ENCODE measurements at regions not wholly inside any gene's neighbourhood (a gene's known extent, or its start where the extent isn't known, plus 50 kb on each side); places are given as distances from the start of the nearest gene placed in this dataset.

DNA sequence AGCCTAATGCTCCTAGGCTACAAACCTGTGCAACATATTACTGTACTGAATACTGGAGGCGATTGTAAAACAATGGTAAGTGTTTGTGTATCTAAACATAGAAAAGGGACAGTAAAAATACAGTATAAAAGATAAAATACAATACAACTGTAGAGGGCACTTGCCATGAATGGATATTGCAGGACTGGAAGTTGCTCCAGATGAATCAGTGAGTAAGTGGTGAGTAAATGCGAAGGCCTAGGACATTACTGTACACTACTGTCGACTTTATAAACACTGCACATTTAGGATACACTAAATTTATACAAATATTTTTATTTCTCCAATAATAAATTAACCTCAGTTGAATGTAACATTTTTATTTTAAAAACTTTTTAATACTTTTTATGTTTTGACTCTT lies 485.0 kb downstream of the MMUT start:
- H3K9ac ChIP-seq (ENCODE audit: low read length): no peak overlapping the region
- H3K79me2 ChIP-seq (ENCODE audit: low read length): no peaks in the 10 kb centered on the region
- H3K4me3 ChIP-seq (ENCODE audit: low read length): no peak overlapping the region
- no peaks in the 10 kb centered on the region for H3K9me3 ChIP-seq (ENCODE audit: low read length)
- CTCF ChIA-PET: no interaction called here
- H3K4me2 ChIP-seq (ENCODE audit: low read length): no peak overlapping the region
- no TSS peak for BruUV-seq (replicated peaks)
- H3K36me3 ChIP-seq (ENCODE audit: low read depth, low read length): no peaks in the 10 kb centered on the region
- intact Hi-C loops (cut with micrococcal nuclease): loop anchor here (2.0 kb wide), 1 partner anchor 151 kb away; no protein-coding TSS in a partner anchor
- peaks cover 5% of the 10 kb centered on the region for H3K4me1 ChIP-seq (ENCODE audit: insufficient read depth, low read length)
- no peak overlapping the region for H3K27ac ChIP-seq (ENCODE audit: low read length)
- H3K9me2 ChIP-seq (replicated peaks; ENCODE audit: low read length): no peaks in the 10 kb centered on the region
- H2AFZ ChIP-seq (ENCODE audit: low read length): 0 out of 2 replicates have a peak overlapping the region, but pooled peaks have one; percentile 15
- no peaks in the 10 kb centered on the region for H4K20me1 ChIP-seq (ENCODE audit: low read length)
- DNase-seq (peak; percentile 57), ATAC-seq (peak; percentile 87)
- no peaks in the 10 kb centered on the region for H3K27me3 ChIP-seq (ENCODE audit: low read length)
- POLR2A ChIA-PET (ENCODE audit: unreplicated experiment): no interaction called here
- TF ChIP-seq EZH2 (IDR thresholded peaks at IDR 0.05; ENCODE audit: low read length, unreplicated experiment): no peak
- TF ChIP-seq, protein P1, sequence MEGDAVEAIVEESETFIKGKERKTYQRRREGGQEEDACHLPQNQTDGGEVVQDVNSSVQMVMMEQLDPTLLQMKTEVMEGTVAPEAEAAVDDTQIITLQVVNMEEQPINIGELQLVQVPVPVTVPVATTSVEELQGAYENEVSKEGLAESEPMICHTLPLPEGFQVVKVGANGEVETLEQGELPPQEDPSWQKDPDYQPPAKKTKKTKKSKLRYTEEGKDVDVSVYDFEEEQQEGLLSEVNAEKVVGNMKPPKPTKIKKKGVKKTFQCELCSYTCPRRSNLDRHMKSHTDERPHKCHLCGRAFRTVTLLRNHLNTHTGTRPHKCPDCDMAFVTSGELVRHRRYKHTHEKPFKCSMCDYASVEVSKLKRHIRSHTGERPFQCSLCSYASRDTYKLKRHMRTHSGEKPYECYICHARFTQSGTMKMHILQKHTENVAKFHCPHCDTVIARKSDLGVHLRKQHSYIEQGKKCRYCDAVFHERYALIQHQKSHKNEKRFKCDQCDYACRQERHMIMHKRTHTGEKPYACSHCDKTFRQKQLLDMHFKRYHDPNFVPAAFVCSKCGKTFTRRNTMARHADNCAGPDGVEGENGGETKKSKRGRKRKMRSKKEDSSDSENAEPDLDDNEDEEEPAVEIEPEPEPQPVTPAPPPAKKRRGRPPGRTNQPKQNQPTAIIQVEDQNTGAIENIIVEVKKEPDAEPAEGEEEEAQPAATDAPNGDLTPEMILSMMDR (conservative IDR thresholded peaks at IDR 0.05; ENCODE audit: low read depth, low read length): no peak; the same call in 1 of the 2 replicates
- no peaks in the 10 kb centered on the region for H3F3A ChIP-seq (ENCODE audit: low read length, unreplicated experiment)

DNA sequence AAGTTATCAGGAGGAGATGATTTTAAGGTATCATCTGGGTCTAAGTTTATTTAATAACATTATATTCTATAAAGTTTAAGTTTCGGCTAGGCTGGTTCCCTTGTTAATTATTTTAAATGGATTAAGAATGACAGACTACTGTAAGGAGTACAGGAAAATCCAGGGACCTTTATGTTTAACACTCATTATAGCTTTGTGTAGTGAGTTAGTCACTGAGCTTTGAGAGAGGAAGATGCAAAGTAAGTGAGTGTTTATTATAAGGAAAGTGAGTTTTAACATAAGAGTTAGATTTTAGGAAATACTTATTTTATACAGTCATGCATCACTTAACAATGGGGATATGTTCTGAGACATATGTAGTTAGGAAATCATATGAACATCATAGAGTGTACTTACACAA lies 485.5 kb downstream of the MMUT start:
- H3K36me3 ChIP-seq (ENCODE audit: low read depth, low read length): no peaks in the 10 kb centered on the region
- H3F3A ChIP-seq (ENCODE audit: low read length, unreplicated experiment): no peaks in the 10 kb centered on the region
- ATAC-seq: peak; percentile 51
- H3K27ac ChIP-seq (ENCODE audit: low read length): no peak overlapping the region
- DNase-seq: no peak
- H3K4me3 ChIP-seq (ENCODE audit: low read length): no peak overlapping the region
- peaks cover 5% of the 10 kb centered on the region for H3K4me1 ChIP-seq (ENCODE audit: insufficient read depth, low read length)
- H3K9me3 ChIP-seq (ENCODE audit: low read length): no peaks in the 10 kb centered on the region
- TF ChIP-seq EZH2phosphoT487 (IDR thresholded peaks at IDR 0.05; ENCODE audit: borderline replicate concordance, low read length) (no peak), EZH2 (IDR thresholded peaks at IDR 0.05; ENCODE audit: low read length, unreplicated experiment) (no peak)
- TF ChIP-seq, protein P1 (conservative IDR thresholded peaks at IDR 0.05; ENCODE audit: low read depth, low read length): no peak
- POLR2A ChIA-PET (ENCODE audit: unreplicated experiment): no interaction called here
- intact Hi-C loops (cut with micrococcal nuclease): no loop called here
- no peak overlapping the region for H3K9ac ChIP-seq (ENCODE audit: low read length)
- no peaks in the 10 kb centered on the region for H4K20me1 ChIP-seq (ENCODE audit: low read length)
- BruUV-seq (replicated peaks): no TSS peak
- H3K4me2 ChIP-seq (ENCODE audit: low read length): no peak overlapping the region
- no peaks in the 10 kb centered on the region for H3K27me3 ChIP-seq (ENCODE audit: low read length)
- no peaks in the 10 kb centered on the region for H3K79me2 ChIP-seq (ENCODE audit: low read length)
- no peaks in the 10 kb centered on the region for H3K9me2 ChIP-seq (replicated peaks; ENCODE audit: low read length)
- CTCF ChIA-PET: no interaction called here
- 0 out of 2 replicates have a peak overlapping the region, but pooled peaks have one; percentile 15 for H2AFZ ChIP-seq (ENCODE audit: low read length)

DNA sequence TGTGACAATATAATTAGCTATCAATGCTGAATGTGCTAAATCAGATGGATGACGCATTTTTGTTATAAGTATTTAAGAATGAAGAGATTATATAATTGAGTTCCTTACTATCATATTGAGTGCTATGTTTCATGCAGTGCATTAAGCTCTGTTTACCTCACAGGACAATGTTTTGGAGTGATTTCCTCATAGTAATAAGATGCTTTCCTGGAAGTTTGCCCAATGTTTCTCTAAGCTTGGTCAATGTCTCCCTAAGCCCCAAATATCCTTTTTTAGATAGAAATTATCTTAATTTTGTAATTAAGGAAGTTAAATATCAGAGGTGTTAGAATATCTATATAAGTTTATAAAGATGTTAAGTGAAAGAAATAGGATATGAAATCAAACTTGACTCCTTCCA lies 489.6 kb downstream of the MMUT start:
- H3K36me3 ChIP-seq (ENCODE audit: low read depth, low read length): no peaks in the 10 kb centered on the region
- DNase-seq (no peak), ATAC-seq (no peak)
- peaks cover 5% of the 10 kb centered on the region for H3K4me1 ChIP-seq (ENCODE audit: insufficient read depth, low read length)
- no peak overlapping the region for H3K4me2 ChIP-seq (ENCODE audit: low read length)
- ChIA-PET CTCF (no interaction called here), POLR2A (ENCODE audit: unreplicated experiment) (no interaction called here)
- no peak overlapping the region for H3K9ac ChIP-seq (ENCODE audit: low read length)
- intact Hi-C loops (cut with micrococcal nuclease): no loop called here
- H3K27me3 ChIP-seq (ENCODE audit: low read length): no peaks in the 10 kb centered on the region
- no peaks in the 10 kb centered on the region for H3K9me2 ChIP-seq (replicated peaks; ENCODE audit: low read length)
- no peaks in the 10 kb centered on the region for H4K20me1 ChIP-seq (ENCODE audit: low read length)
- H3K27ac ChIP-seq (ENCODE audit: low read length): no peak overlapping the region
- no peaks in the 10 kb centered on the region for H3K9me3 ChIP-seq (ENCODE audit: low read length)
- no peak overlapping the region for H3K4me3 ChIP-seq (ENCODE audit: low read length)
- TF ChIP-seq, protein P1 (conservative IDR thresholded peaks at IDR 0.05; ENCODE audit: low read depth, low read length): no peak
- TF ChIP-seq EZH2 (IDR thresholded peaks at IDR 0.05; ENCODE audit: low read length, unreplicated experiment) (no peak), EZH2phosphoT487 (IDR thresholded peaks at IDR 0.05; ENCODE audit: borderline replicate concordance, low read length) (no peak)
- no peaks in the 10 kb centered on the region for H3F3A ChIP-seq (ENCODE audit: low read length, unreplicated experiment)
- H2AFZ ChIP-seq (ENCODE audit: low read length): no peak overlapping the region
- H3K79me2 ChIP-seq (ENCODE audit: low read length): no peaks in the 10 kb centered on the region
- BruUV-seq (replicated peaks): no TSS peak

Measured in PC-3 (cell line).